HepG2 (cell line): ENCODE measurements at regions not wholly inside any gene's neighbourhood (a gene's known extent, or its start where the extent isn't known, plus 50 kb on each side); places are given as distances from the start of the nearest gene placed in this dataset.

Experiments used
- ATAC-seq: fragments of 200-7000 bp; cut with Tn5 transposase; 3 replicates; pipeline ENCODE4 v1.9.1; 2020; ENCODE audit warnings: mild to moderate bottlenecking, moderate library complexity
- BruUV-seq: library from RNA; stranded (reverse); fragments of 400-500 nt; replicated peaks from 2 replicates; lab custom pipeline; 2021; lab: Mats Ljungman, UMichigan
- CTCF ChIA-PET: fragments of 300-600 bp; formaldehyde crosslinking; extraction: SDS; loops from one replicate; lab custom pipeline; 2021; ENCODE audit warnings: low total read pairs, inconsistent platforms, low intra/inter-chr PET ratio; lab: Yijun Ruan, JAX
- POLR2A ChIA-PET: fragments of 350-600 bp; sonication (Branson Sonifier 250); formaldehyde crosslinking; loops from one replicate; lab custom pipeline; 2020; ENCODE audit warnings: antibody characterized with exemption, inconsistent platforms; lab: Yijun Ruan, JAX
- DNase-seq: peaks from one replicate; pipeline ENCODE4 v3.0.0-alpha.2; 2015; ENCODE audit warnings: low spot score
- FAIRE-seq: peaks from 3 replicates; lab custom pipeline; 2011; peaks lifted over from hg19 to GRCh38; lab: Jason Lieb, UNC
- H2AFZ ChIP-seq: one replicate; pipeline ENCODE4 v1.6.1; 2011; ENCODE audit warnings: low read length, inconsistent platforms
- H3K27ac ChIP-seq: fragments of 300-600 bp; 3 replicates; pipeline ENCODE4 v1.8.0; 2011; ENCODE audit warnings: mixed run types, mild to moderate bottlenecking, mixed read lengths, low read length, inconsistent platforms; ENCODE audit not compliant: insufficient read depth; ENCODE audit errors: extremely low read length
- H3K27me3 ChIP-seq, 2 experiments: fragments of 200-600 bp in 1 of 2; 2 replicates in 1 of 2; 3 replicates in 1 of 2; pipeline versions ENCODE4 v1.6.0 to v1.8.0; 2011; ENCODE audit warnings: low read length in 2 of 2, mild to moderate bottlenecking in 2 of 2, moderate library complexity in 2 of 2, inconsistent platforms in 1 of 2; ENCODE audit not compliant: insufficient read depth in 2 of 2, control insufficient read depth in 1 of 2
- H3K36me3 ChIP-seq, 2 experiments: fragments of 200-600 bp in 1 of 2; replicated peaks in 1 of 2; 2 replicates in 1 of 2; 3 replicates in 1 of 2; pipeline versions ENCODE4 v1.5.1 to v1.8.0; 2011; ENCODE audit warnings: low read length in 2 of 2, inconsistent platforms in 1 of 2; ENCODE audit not compliant: insufficient read depth in 2 of 2, control insufficient read depth in 1 of 2
- H3K4me1 ChIP-seq: 2 replicates; pipeline ENCODE4 v1.5.1; 2012; ENCODE audit warnings: low read length, inconsistent platforms; ENCODE audit not compliant: insufficient read depth
- H3K4me2 ChIP-seq: 2 replicates; pipeline ENCODE4 v1.6.0; 2011; ENCODE audit warnings: low read depth, low read length, inconsistent platforms
- H3K4me3 ChIP-seq, 3 experiments: fragments of 200-600 bp in 1 of 3; sonication (generic), shearing (Covaris generic) in 1 of 3; replicated peaks in 1 of 3; 2 replicates each; pipeline ENCODE4 v1.5.1; 2011 to 2016; ENCODE audit warnings: low read length in 3 of 3, inconsistent platforms in 2 of 3, low read depth in 2 of 3, mild to moderate bottlenecking in 2 of 3, control low read depth in 1 of 3, mixed read lengths in 1 of 3; ENCODE audit not compliant: insufficient read depth in 1 of 3
- H3K79me2 ChIP-seq: one replicate; pipeline ENCODE4 v1.6.1; 2011; ENCODE audit warnings: low read length, inconsistent platforms; ENCODE audit not compliant: insufficient read depth
- H3K9ac ChIP-seq: 2 replicates; pipeline ENCODE4 v1.6.0; 2011; ENCODE audit warnings: mild to moderate bottlenecking, low read depth, low read length, inconsistent platforms; ENCODE audit not compliant: insufficient read depth
- H3K9me3 ChIP-seq: 2 replicates; pipeline ENCODE4 v1.5.1; 2012; ENCODE audit warnings: mild to moderate bottlenecking, low read length
- H4K20me1 ChIP-seq: 2 replicates; pipeline ENCODE4 v1.6.0; 2011; ENCODE audit warnings: inconsistent platforms, mild to moderate bottlenecking, low read length, moderate library complexity; ENCODE audit not compliant: insufficient read depth
- FOXP1 ChIP-seq, 2 experiments: fragments of 450-650 bp in 1 of 2; IDR thresholded peaks; 2 replicates each; pipeline ENCODE4 v1.6.1; 2017 to 2018; ENCODE audit warnings: antibody characterized with exemption in 1 of 2
- IKZF1 ChIP-seq: fragments of 450-650 bp; IDR thresholded peaks from 2 replicates; pipeline ENCODE4 v1.7.1; 2016
- IRF2 ChIP-seq: IDR thresholded peaks from 2 replicates; pipeline ENCODE4 v1.6.1; 2018; ENCODE audit warnings: missing genetic modification reagents, missing compliant biosample characterization
- WGBS: methylation state at CpG from one replicate; pipeline ENCODE4 v1.1.6; 2017; ENCODE audit warnings: low lambda C conversion rate; 5-methylcytosine and 5-hydroxymethylcytosine counted together
- in situ Hi-C: cut with HindIII; loops from 2 replicates; pipeline ENCODE4 v1.10.0; 2017; ENCODE audit warnings: low pct_unique_long_range_greater_than_20kb; ENCODE audit not compliant: extremely low pct_ligation_motif_present
- intact Hi-C: fragments of 100-400 bp; cut with micrococcal nuclease; formaldehyde crosslinking; loops from one replicate; pipeline ENCODE4 v1.10.0; 2022; ENCODE audit not compliant: unreplicated experiment
- TF ChIP-seq, protein P1 (sequence below), 2 experiments: sonication (generic) in 1 of 2; formaldehyde crosslinking in 1 of 2; IDR thresholded peaks; 2 replicates each; pipeline versions ENCODE4 v1.6.1 to v1.9.0; 2014 to 2022; ENCODE audit warnings: antibody characterized with exemption in 1 of 2, borderline replicate concordance in 1 of 2, inconsistent platforms in 1 of 2, low read depth in 1 of 2, missing genetic modification reagents in 1 of 2
- TF ChIP-seq, protein P2 (sequence below): sonication (generic); formaldehyde crosslinking; IDR thresholded peaks from 2 replicates; pipeline ENCODE4 v1.8.0; 2022; ENCODE audit warnings: missing genetic modification reagents, mild to moderate bottlenecking, moderate library complexity, borderline replicate concordance

DNA sequence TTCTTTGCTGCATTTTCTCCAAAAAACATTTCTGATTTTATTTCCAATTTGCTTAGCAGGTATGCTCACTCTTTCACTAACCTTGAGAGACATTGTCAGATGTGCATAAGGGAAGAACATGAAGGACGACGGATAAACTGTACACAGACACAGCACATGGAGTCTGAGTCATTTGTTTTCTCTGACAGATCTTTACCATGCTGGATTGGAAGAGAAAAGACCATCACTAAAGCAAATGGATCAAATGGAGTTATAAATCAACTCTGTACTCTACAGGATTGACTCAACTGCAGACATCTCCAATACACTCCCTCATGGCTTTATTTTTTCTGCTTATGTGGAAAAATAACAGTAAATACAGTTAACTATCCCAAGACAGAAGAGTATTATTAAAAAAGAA lies 90.2 kb upstream of the CTSC start:
- BruUV-seq = no TSS peak
- CTCF ChIA-PET = no interaction called here
- no peaks in the 10 kb centered on the region for H3K27me3 ChIP-seq
- H3K4me2 ChIP-seq = no peak overlapping the region
- no peaks in the 10 kb centered on the region for H3K9me3 ChIP-seq
- H3K4me1 ChIP-seq = peaks cover 14% of the 10 kb centered on the region
- no peaks in the 10 kb centered on the region for H3K36me3 ChIP-seq
- H3K4me3 ChIP-seq = no peak overlapping the region
- no peak overlapping the region for H3K9ac ChIP-seq
- TF ChIP-seq FOXP1 (IDR thresholded peaks at IDR 0.05) (no peak), FOXP1 (CRISPR knock-in tag; IDR thresholded peaks at IDR 0.05) (no peak), IKZF1 (no peak), IRF2 (no peak)
- TF ChIP-seq, protein P1, sequence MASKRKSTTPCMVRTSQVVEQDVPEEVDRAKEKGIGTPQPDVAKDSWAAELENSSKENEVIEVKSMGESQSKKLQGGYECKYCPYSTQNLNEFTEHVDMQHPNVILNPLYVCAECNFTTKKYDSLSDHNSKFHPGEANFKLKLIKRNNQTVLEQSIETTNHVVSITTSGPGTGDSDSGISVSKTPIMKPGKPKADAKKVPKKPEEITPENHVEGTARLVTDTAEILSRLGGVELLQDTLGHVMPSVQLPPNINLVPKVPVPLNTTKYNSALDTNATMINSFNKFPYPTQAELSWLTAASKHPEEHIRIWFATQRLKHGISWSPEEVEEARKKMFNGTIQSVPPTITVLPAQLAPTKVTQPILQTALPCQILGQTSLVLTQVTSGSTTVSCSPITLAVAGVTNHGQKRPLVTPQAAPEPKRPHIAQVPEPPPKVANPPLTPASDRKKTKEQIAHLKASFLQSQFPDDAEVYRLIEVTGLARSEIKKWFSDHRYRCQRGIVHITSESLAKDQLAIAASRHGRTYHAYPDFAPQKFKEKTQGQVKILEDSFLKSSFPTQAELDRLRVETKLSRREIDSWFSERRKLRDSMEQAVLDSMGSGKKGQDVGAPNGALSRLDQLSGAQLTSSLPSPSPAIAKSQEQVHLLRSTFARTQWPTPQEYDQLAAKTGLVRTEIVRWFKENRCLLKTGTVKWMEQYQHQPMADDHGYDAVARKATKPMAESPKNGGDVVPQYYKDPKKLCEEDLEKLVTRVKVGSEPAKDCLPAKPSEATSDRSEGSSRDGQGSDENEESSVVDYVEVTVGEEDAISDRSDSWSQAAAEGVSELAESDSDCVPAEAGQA (IDR thresholded peaks at IDR 0.05; ENCODE audit: low read depth) = no peak
- TF ChIP-seq, protein P1 (CRISPR knock-in tag; IDR thresholded peaks at IDR 0.05; ENCODE audit: borderline replicate concordance) = no peak
- TF ChIP-seq, protein P2, sequence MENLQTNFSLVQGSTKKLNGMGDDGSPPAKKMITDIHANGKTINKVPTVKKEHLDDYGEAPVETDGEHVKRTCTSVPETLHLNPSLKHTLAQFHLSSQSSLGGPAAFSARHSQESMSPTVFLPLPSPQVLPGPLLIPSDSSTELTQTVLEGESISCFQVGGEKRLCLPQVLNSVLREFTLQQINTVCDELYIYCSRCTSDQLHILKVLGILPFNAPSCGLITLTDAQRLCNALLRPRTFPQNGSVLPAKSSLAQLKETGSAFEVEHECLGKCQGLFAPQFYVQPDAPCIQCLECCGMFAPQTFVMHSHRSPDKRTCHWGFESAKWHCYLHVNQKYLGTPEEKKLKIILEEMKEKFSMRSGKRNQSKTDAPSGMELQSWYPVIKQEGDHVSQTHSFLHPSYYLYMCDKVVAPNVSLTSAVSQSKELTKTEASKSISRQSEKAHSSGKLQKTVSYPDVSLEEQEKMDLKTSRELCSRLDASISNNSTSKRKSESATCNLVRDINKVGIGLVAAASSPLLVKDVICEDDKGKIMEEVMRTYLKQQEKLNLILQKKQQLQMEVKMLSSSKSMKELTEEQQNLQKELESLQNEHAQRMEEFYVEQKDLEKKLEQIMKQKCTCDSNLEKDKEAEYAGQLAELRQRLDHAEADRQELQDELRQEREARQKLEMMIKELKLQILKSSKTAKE (CRISPR knock-in tag) = no peak
- H3K27ac ChIP-seq = no peak overlapping the region
- in situ Hi-C loops = no loop called here
- no peak for DNase-seq
- no peaks in the 10 kb centered on the region for H4K20me1 ChIP-seq
- POLR2A ChIA-PET = no interaction called here
- no peaks in the 10 kb centered on the region for H3K79me2 ChIP-seq
- no peak overlapping the region for H2AFZ ChIP-seq
- no peak for ATAC-seq
- intact Hi-C loops = no loop called here
- WGBS = 0% methylated on average over 2 of the region's 2 CpGs
- FAIRE-seq = no peak
